K562 (cell line): ENCODE measurements at regions not wholly inside any gene's neighbourhood (a gene's known extent, or its start where the extent isn't known, plus 50 kb on each side); places are given as distances from the start of the nearest gene placed in this dataset.

Experiments
- EP300 ChIP-seq: IDR thresholded peaks from 2 replicates; pipeline ENCODE4 v1.6.1; 2012; ENCODE audit warnings: low read length, improper control_type of control experiment
- FUS ChIP-seq: fragments of 200-400 bp; formaldehyde crosslinking; optimal IDR thresholded peaks from 2 replicates; pipeline ENCODE3; 2017; ENCODE audit warnings: low read depth, low read length
- POLR2A ChIP-seq: fragments of 450-650 bp; conservative IDR thresholded peaks from 2 replicates; pipeline ENCODE4 v1.6.1; 2016
- RAD51 ChIP-seq: fragments of 450-650 bp; IDR thresholded peaks from 2 replicates; pipeline ENCODE4 v1.7.1; 2016; ENCODE audit warnings: low read depth, mild to moderate bottlenecking, borderline replicate concordance
- ZBTB7A ChIP-seq: IDR thresholded peaks from 2 replicates; pipeline ENCODE4 v1.6.1; 2011; ENCODE audit warnings: low read depth, mild to moderate bottlenecking, low read length, moderate library complexity, borderline replicate concordance; ENCODE audit not compliant: control insufficient read depth
- TF ChIP-seq, protein P1 (sequence below), 3 experiments: IDR thresholded peaks in 2 of 3; conservative IDR thresholded peaks in 1 of 3; 2 replicates each; pipeline ENCODE4 v1.5.1; 2011 to 2012; ENCODE audit warnings: low read length in 3 of 3, mild to moderate bottlenecking in 3 of 3, control low read depth in 2 of 3, improper control_type of control experiment in 1 of 3, inconsistent platforms in 1 of 3, low read depth in 1 of 3, mixed read lengths in 1 of 3, moderate library complexity in 1 of 3; ENCODE audit not compliant: insufficient read depth in 2 of 3

DNA sequence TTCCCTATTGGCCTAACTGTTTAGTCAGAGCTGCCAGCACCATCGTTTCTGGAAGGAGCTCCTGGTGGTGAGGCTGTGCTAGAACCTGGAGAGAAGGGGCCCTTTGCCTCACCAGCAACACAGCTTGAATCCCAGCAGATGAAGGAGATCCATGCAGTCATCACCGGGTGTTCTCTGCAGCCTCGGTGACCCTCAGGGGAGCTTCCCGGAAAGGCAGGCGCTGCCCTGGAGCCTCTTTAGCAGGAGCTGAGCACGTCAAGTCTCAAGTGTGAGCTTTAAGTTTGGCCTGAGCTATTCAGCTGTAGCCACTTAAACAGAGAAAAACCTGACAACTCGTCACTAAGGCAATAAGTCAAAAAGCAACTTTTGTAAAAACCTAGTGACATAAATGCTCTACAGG is 181.2 kb upstream of the FOXQ1 start:
- TF ChIP-seq, protein P1, sequence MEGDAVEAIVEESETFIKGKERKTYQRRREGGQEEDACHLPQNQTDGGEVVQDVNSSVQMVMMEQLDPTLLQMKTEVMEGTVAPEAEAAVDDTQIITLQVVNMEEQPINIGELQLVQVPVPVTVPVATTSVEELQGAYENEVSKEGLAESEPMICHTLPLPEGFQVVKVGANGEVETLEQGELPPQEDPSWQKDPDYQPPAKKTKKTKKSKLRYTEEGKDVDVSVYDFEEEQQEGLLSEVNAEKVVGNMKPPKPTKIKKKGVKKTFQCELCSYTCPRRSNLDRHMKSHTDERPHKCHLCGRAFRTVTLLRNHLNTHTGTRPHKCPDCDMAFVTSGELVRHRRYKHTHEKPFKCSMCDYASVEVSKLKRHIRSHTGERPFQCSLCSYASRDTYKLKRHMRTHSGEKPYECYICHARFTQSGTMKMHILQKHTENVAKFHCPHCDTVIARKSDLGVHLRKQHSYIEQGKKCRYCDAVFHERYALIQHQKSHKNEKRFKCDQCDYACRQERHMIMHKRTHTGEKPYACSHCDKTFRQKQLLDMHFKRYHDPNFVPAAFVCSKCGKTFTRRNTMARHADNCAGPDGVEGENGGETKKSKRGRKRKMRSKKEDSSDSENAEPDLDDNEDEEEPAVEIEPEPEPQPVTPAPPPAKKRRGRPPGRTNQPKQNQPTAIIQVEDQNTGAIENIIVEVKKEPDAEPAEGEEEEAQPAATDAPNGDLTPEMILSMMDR (IDR thresholded peaks at IDR 0.05 in 2 of 3, conservative IDR thresholded peaks at IDR 0.05 in 1 of 3; ENCODE audit: insufficient read depth in 2 of 3, low read depth in 1 of 3, low read length in 3 of 3) = no peak
- TF ChIP-seq POLR2A (no peak), EP300 (no peak), RAD51 (no peak), FUS (no peak), ZBTB7A (no peak)
